ENCODE measurements at regions not wholly inside any gene's neighbourhood (a gene's known extent, or its start where the extent isn't known, plus 50 kb on each side); places are given as distances from the start of the nearest gene placed in this dataset.

GRCh38 chr1:58409890-58410289, 136.6 kb downstream of the OMA1 start:
- Histone ChIP-seq H3K4me2 (ENCODE audit: low read length) (no peak overlapping the region), H3K4me1 (ENCODE audit: control insufficient read depth in 1 of 2, insufficient read depth in 2 of 2, low read length in 2 of 2) (peaks cover 0 to 9% of the 10 kb centered on the region in 2 experiments; a peak in 1 of 4 replicates), H3K27me3 (ENCODE audit: insufficient read depth, low read length) (peaks cover 64% of the 10 kb centered on the region), H3K27ac (ENCODE audit: low read depth, low read length) (no peak overlapping the region), H3K4me3 (replicated peaks in 1 of 2; ENCODE audit: low read depth in 1 of 2, low read length in 2 of 2) (no peak overlapping the region), H3K9me2 (ENCODE audit: insufficient read depth) (no peaks in the 10 kb centered on the region), H3K9ac (ENCODE audit: low read length) (no peak overlapping the region), H3K36me3 (ENCODE audit: control insufficient read depth in 1 of 2, insufficient read depth in 2 of 2, low read length in 2 of 2) (no peaks in the 10 kb centered on the region), H3K9me3 (ENCODE audit: control insufficient read depth in 1 of 2, insufficient read depth in 1 of 2, low read depth in 1 of 2, low read length in 2 of 2) (no peaks in the 10 kb centered on the region), H4K20me1 (ENCODE audit: insufficient read depth) (no peaks in the 10 kb centered on the region), H3K79me2 (ENCODE audit: insufficient read depth, low read length) (no peaks in the 10 kb centered on the region), H2AFZ (ENCODE audit: low read depth, low read length, poor library complexity, severe bottlenecking) (no peak overlapping the region)
- ATAC-seq (no peak), DNase-seq (ENCODE audit: low read depth, low spot score) (no peak)
- TF ChIP-seq YY1 (IDR thresholded peaks at IDR 0.05; ENCODE audit: extremely low read depth, insufficient replicate concordance, low read depth, low read length) = no peak
- no peak for TF ChIP-seq SRF (IDR thresholded peaks at IDR 0.05; ENCODE audit: low read depth)
- no peak for TF ChIP-seq FOSL1 (IDR thresholded peaks at IDR 0.05; ENCODE audit: low read depth)
- no peak for TF ChIP-seq SP1 (IDR thresholded peaks at IDR 0.05; ENCODE audit: low read depth)
- no peak for TF ChIP-seq EGR1 (IDR thresholded peaks at IDR 0.05; ENCODE audit: low read depth)
- TF ChIP-seq MAX (IDR thresholded peaks at IDR 0.05) = no peak
- TF ChIP-seq ZNF274 (IDR thresholded peaks at IDR 0.05; ENCODE audit: low read depth, low read length) = no peak
- POLR2A ChIA-PET = no interaction called here
- intact Hi-C loops (cut with micrococcal nuclease) = no loop called here
- no TSS peak for BruUV-seq (replicated peaks)
- RAD21 ChIA-PET (ENCODE audit: low non-redundant PET in 1 of 2, low total read pairs in 2 of 2, uncharacterized antibody in 2 of 2, unreplicated experiment in 2 of 2) = no interaction called here
- CTCF ChIA-PET = no interaction called here

- no peak for ATAC-seq
- RAD21 ChIA-PET (ENCODE audit: low non-redundant PET in 1 of 2, low total read pairs in 2 of 2, uncharacterized antibody in 2 of 2, unreplicated experiment in 2 of 2) = no interaction called here
- no peak overlapping the region for H3K4me3 ChIP-seq (replicated peaks in 1 of 2; ENCODE audit: low read depth in 1 of 2, low read length in 2 of 2)
- H3K9ac ChIP-seq (ENCODE audit: low read length) = no peak overlapping the region
- H3K9me2 ChIP-seq (ENCODE audit: insufficient read depth) = no peaks in the 10 kb centered on the region
- H3K27ac ChIP-seq (ENCODE audit: low read depth, low read length) = no peak overlapping the region
- no peaks in the 10 kb centered on the region for H3K79me2 ChIP-seq (ENCODE audit: insufficient read depth, low read length)
- DNase-seq (ENCODE audit: low read depth, low spot score) = no peak
- H3K36me3 ChIP-seq (ENCODE audit: control insufficient read depth in 1 of 2, insufficient read depth in 2 of 2, low read length in 2 of 2) = no peaks in the 10 kb centered on the region
- H3K9me3 ChIP-seq (ENCODE audit: control insufficient read depth in 1 of 2, insufficient read depth in 1 of 2, low read depth in 1 of 2, low read length in 2 of 2) = no peaks in the 10 kb centered on the region
- POLR2A ChIA-PET = no interaction called here
- H4K20me1 ChIP-seq (ENCODE audit: insufficient read depth) = no peaks in the 10 kb centered on the region
- CTCF ChIA-PET = no interaction called here
- no peak overlapping the region for H3K4me2 ChIP-seq (ENCODE audit: low read length)
- BruUV-seq (replicated peaks) = no TSS peak
- peaks cover 68% of the 10 kb centered on the region for H3K27me3 ChIP-seq (ENCODE audit: insufficient read depth, low read length)
- peaks cover 0 to 9% of the 10 kb centered on the region in 2 experiments; a peak in 1 of 4 replicates for H3K4me1 ChIP-seq (ENCODE audit: control insufficient read depth in 1 of 2, insufficient read depth in 2 of 2, low read length in 2 of 2)
- no peak overlapping the region for H2AFZ ChIP-seq (ENCODE audit: low read depth, low read length, poor library complexity, severe bottlenecking)
- intact Hi-C loops (cut with micrococcal nuclease) = no loop called here
- TF ChIP-seq CBX3 (IDR thresholded peaks at IDR 0.05; ENCODE audit: low read depth) (no peak), POLR2A (IDR thresholded peaks at IDR 0.05; ENCODE audit: borderline replicate concordance, extremely low read depth, insufficient read depth, insufficient read length) (no peak), EZH2 (IDR thresholded peaks at IDR 0.05) (no peak), FOSL1 (IDR thresholded peaks at IDR 0.05; ENCODE audit: low read depth) (no peak), ZFX (IDR thresholded peaks at IDR 0.05) (no peak), ELF1 (IDR thresholded peaks at IDR 0.05; ENCODE audit: borderline replicate concordance, low read depth) (no peak), POLR2AphosphoS5 (IDR thresholded peaks at IDR 0.05; ENCODE audit: low read depth, low read length) (no peak), CEBPB (IDR thresholded peaks at IDR 0.05; ENCODE audit: low read depth) (no peak), ZNF274 (IDR thresholded peaks at IDR 0.05; ENCODE audit: low read depth, low read length) (no peak), EGR1 (IDR thresholded peaks at IDR 0.05; ENCODE audit: low read depth) (no peak), YY1 (IDR thresholded peaks at IDR 0.05; ENCODE audit: extremely low read depth, insufficient replicate concordance, low read depth, low read length) (no peak), REST (IDR thresholded peaks at IDR 0.05; ENCODE audit: low read depth) (no peak), EZH2phosphoT487 (IDR thresholded peaks at IDR 0.05; ENCODE audit: borderline replicate concordance) (no peak), CTCF (IDR thresholded peaks at IDR 0.05 in 2 of 3, conservative IDR thresholded peaks at IDR 0.05 in 1 of 3; ENCODE audit: borderline replicate concordance in 1 of 3, insufficient read depth in 1 of 3, low read depth in 2 of 3, low read length in 2 of 3) (no peak), SRF (IDR thresholded peaks at IDR 0.05; ENCODE audit: low read depth) (no peak)
These were observed 137.2 kb downstream of the OMA1 start for GRCh38 chr1:58409336-58409735.
